HepG2 (cell line): ENCODE measurements at regions not wholly inside any gene's neighbourhood (a gene's known extent, or its start where the extent isn't known, plus 50 kb on each side); places are given as distances from the start of the nearest gene placed in this dataset.

Experiments used
- ESRRA ChIP-seq: sonication (generic); formaldehyde crosslinking; IDR thresholded peaks from 2 replicates; pipeline ENCODE4 v1.5.1; 2020; ENCODE audit warnings: mild to moderate bottlenecking, low read depth, missing genetic modification reagents
- EZH2 ChIP-seq: conservative IDR thresholded peaks from 2 replicates; pipeline ENCODE4 v1.6.1; 2012; ENCODE audit warnings: mild to moderate bottlenecking, low read depth, low read length, moderate library complexity
- GABPB1 ChIP-seq: IDR thresholded peaks from 2 replicates; pipeline ENCODE4 v1.6.1; 2016; ENCODE audit warnings: mild to moderate bottlenecking, missing genetic modification reagents, moderate library complexity, missing compliant biosample characterization
- IRF1 ChIP-seq: sonication (generic); formaldehyde crosslinking; IDR thresholded peaks from 2 replicates; pipeline ENCODE4 v1.4.0; 2020; ENCODE audit warnings: low read depth, mild to moderate bottlenecking, missing genetic modification reagents
- JDP2 ChIP-seq: sonication (generic); formaldehyde crosslinking; IDR thresholded peaks from 2 replicates; pipeline ENCODE4 v1.8.1; 2022; ENCODE audit warnings: missing genetic modification reagents, borderline replicate concordance
- MED13 ChIP-seq: sonication (generic); formaldehyde crosslinking; IDR thresholded peaks from 2 replicates; pipeline ENCODE4 v1.5.0; 2020; ENCODE audit warnings: missing genetic modification reagents
- MXI1 ChIP-seq: IDR thresholded peaks from 3 replicates; pipeline ENCODE4 v1.6.1; 2012; ENCODE audit warnings: low read depth, low read length, inconsistent platforms, borderline replicate concordance
- POLR2A ChIP-seq, 2 experiments: IDR thresholded peaks; 2 replicates each; pipeline ENCODE4 v1.6.1; 2011; ENCODE audit warnings: low read depth in 2 of 2, low read length in 2 of 2, mild to moderate bottlenecking in 1 of 2, moderate library complexity in 1 of 2; ENCODE audit not compliant: insufficient read depth in 1 of 2
- ZC3H4 ChIP-seq: sonication (generic); formaldehyde crosslinking; IDR thresholded peaks from 2 replicates; pipeline ENCODE4 v1.4.0; 2020; ENCODE audit warnings: missing genetic modification reagents, borderline replicate concordance

DNA sequence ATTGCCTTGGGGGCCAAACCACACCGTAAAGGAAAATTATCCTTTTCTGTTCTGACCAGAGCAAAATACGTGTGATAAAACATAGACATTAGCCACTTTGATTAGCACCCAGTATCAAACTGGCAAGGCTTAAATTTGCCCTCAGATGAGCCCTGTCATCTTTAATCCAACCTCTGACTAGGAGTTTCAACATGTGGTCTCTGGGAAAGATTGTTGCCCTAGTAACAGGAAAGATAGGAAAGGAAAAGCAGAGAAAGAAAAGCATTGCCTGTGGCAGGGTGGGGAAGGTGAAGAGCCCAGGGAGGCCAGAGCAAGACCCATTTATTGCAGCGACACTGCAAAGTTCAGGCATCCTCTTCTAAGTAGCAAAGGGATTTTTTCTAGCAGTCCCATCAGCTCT, 181.5 kb upstream of the SCN7A start:
- no peak for TF ChIP-seq GABPB1 (CRISPR knock-in tag)
- no peak for TF ChIP-seq ZC3H4 (CRISPR knock-in tag)
- no peak for TF ChIP-seq MED13
- no peak for TF ChIP-seq MXI1
- TF ChIP-seq POLR2A (IDR thresholded peaks at IDR 0.05; ENCODE audit: insufficient read depth in 1 of 2, low read depth in 2 of 2, low read length in 2 of 2) = no peak
- no peak for TF ChIP-seq ESRRA (CRISPR knock-in tag)
- no peak for TF ChIP-seq IRF1 (CRISPR knock-in tag)
- TF ChIP-seq EZH2 = no peak
- TF ChIP-seq JDP2 (CRISPR knock-in tag) = no peak
